8988T (cell line): ENCODE measurements at regions not wholly inside any gene's neighbourhood (a gene's known extent, or its start where the extent isn't known, plus 50 kb on each side); places are given as distances from the start of the nearest gene placed in this dataset.
A peak's percentile ranks its signal among the peaks of the same experiment; 100 is the strongest.
"Not testable (repeated sequence)": the region's sequence is repeated elsewhere in the genome, so short reads cannot be mapped to it uniquely, and the experiment has no call there.

Source experiments
- DNase-seq: peaks from one replicate; pipeline ENCODE4 v3.0.0; 2011

- no peak for DNase-seq
These were observed 369.4 kb upstream of the CITED2 start for GRCh38 chr6:139743664-139744437.

GRCh38 chr6:139742671-139743070 is 368.2 kb upstream of the CITED2 start:
- no peak for DNase-seq

- no peak for DNase-seq
These were observed 364.5 kb upstream of the CITED2 start for GRCh38 chr6:139738801-139739455.

- no peak for DNase-seq
These were observed 362.0 kb upstream of the CITED2 start for GRCh38 chr6:139736325-139736906.

GRCh38 chr6:139732451-139732850 is 358.0 kb upstream of the CITED2 start:
- DNase-seq, result no peak

- no peak for DNase-seq
These were observed 356.0 kb upstream of the CITED2 start for GRCh38 chr6:139730340-139730974.

- DNase-seq, result no peak
These were observed 354.5 kb upstream of the CITED2 start for GRCh38 chr6:139728876-139729427.

GRCh38 chr6:139726272-139726671 is 351.8 kb upstream of the CITED2 start:
- not testable (repeated sequence) for DNase-seq

GRCh38 chr6:139722530-139722929 is 348.1 kb upstream of the CITED2 start:
- no peak for DNase-seq

GRCh38 chr6:139721954-139722353 is 347.5 kb upstream of the CITED2 start:
- DNase-seq, result no peak

GRCh38 chr6:139713900-139714506 is 339.6 kb upstream of the CITED2 start:
- DNase-seq, result no peak

GRCh38 chr6:139713424-139713823 is 339.0 kb upstream of the CITED2 start:
- DNase-seq, result no peak

GRCh38 chr6:139712830-139713229 is 338.4 kb upstream of the CITED2 start:
- DNase-seq, result no peak

- DNase-seq, result no peak
These were observed 337.5 kb upstream of the CITED2 start for GRCh38 chr6:139711804-139712585.

GRCh38 chr6:139710556-139710955 is 336.1 kb upstream of the CITED2 start:
- DNase-seq, result no peak

GRCh38 chr6:139708337-139709199 is 334.1 kb upstream of the CITED2 start:
- DNase-seq, result peak; percentile 28

GRCh38 chr6:139706912-139707311 is 332.5 kb upstream of the CITED2 start:
- DNase-seq, result no peak

GRCh38 chr6:139705284-139705683 is 330.8 kb upstream of the CITED2 start:
- DNase-seq, result no peak

GRCh38 chr6:139703780-139704179 is 329.3 kb upstream of the CITED2 start:
- DNase-seq, result no peak

GRCh38 chr6:139702706-139703105 is 328.3 kb upstream of the CITED2 start:
- DNase-seq, result no peak

- no peak for DNase-seq
These were observed 327.2 kb upstream of the CITED2 start for GRCh38 chr6:139701695-139702094.
